Dedifferentiated amniotic fluid mesenchymal stem cell (primary cell): ENCODE measurements at regions not wholly inside any gene's neighbourhood (a gene's known extent, or its start where the extent isn't known, plus 50 kb on each side); places are given as distances from the start of the nearest gene placed in this dataset.

Experiments
- DNase-seq: peaks from one replicate; pipeline ENCODE4 v3.0.0-alpha.2; 2016; ENCODE audit errors: extremely low spot score

GRCh38 chr9:108512426-108513173 is 343.2 kb downstream of the ACTL7B start:
- DNase-seq: no peak

DNA sequence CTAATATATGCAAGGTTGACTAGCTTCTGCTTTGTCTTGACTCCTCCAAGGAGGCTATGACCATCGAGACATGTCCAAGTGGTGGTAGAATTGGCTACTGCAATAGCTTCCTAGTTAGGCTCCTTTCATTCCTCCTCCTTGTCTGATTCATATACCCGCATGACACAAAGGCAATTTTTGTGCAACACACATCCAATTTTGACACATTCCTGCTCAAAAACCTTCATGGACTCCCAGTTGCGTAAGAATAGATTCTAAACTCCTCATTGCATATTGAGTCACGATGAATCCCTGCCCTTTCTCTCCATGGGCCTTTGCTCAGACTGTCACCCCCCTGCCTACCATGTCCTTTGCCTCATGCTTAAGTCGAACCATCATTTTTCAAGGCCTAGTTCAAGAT is 344.5 kb downstream of the ACTL7B start:
- no peak for DNase-seq

DNA sequence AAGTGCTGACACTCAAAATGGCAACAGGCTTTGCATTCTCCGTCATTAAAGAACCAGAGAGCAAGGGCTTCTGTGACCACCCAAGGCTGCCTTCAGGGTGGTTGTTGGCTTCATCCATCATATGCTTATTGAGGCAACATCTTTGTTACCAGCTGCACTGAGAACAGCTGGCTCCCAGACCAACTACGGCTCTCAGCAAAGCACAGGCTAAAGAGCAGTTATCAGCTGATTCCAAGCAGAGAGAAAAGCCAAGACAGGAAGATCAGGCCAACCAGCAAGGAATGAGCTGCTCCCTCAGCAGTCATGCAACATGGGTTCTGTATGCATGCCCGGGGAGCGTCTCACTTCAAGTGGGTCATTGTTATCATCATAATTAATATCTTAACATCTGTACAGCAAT is 358.9 kb downstream of the ACTL7B start:
- DNase-seq: no peak

- no peak for DNase-seq
Observed at GRCh38 chr9:108489567-108489966, 366.2 kb downstream of the ACTL7B start.

- no peak for DNase-seq
Observed at GRCh38 chr9:108486831-108487230, 369.0 kb downstream of the ACTL7B start.

DNA sequence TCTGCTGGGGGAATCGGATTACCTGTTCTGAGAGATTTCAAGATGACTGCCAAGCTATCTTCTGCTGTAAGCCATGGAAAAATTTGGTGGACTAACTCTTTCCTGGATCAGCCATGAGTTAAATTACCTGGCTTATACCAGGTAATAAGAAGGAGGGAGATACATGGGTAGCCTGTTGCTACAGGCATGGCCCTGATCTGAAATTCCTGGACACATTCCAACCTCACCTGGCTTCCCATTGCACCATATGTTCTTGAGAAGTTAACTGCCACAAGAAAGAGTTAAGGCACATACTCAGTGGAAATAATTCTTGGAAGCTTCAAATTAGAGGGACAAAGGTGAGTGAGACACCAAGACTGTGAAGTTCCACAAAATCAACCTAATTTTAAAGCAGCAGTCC is 371.3 kb downstream of the ACTL7B start:
- DNase-seq: no peak

DNA sequence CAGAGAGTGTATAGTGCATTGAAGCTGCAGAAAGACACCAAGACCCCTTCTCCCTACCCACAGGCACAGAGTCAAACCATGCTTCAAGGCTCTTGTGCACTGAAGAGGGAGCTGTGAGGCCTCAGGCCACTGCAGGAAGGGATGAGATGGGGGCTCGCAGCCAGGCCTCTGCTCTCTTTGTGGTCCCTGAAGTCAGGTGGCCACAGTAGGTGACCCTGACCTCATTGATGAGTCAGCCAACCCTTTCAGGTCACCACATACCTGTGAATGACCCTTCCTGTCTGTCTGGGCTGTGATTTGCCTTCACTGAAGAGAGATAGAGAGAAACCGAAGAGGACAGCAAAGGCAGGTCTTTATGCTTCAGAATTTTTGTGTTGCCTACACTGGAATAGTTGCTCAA is 372.1 kb downstream of the ACTL7B start:
- no peak for DNase-seq

DNA sequence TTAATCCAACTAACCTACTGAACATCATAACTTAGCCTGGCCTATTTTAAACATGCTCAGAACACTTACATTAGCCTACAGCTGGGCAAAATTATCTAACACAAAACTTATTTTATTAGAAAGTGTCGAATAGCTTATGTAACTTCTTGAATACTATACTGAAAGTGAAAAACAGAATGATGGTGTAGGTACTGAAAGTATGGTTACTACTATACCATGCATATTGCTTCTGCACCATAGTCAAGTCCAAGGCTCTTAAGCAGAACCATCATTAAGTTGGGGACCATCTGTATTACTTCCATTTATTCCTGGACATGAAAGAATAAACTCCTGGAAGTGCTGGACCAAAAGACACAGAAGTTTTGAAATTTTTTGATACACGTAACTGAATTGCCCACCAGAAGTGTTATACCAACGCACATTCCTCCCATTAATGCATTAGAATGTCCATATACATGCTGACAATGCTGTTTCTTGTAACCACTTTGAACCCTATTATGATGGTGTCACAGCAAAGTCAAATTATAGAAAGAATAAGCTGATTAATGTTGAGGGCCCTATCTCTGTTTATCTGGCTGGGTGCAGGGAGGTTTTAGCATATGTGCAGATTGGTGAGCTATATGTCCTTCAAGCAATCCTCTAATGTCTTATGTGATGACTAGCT is 375.7 kb downstream of the ACTL7B start:
- no peak for DNase-seq

DNA sequence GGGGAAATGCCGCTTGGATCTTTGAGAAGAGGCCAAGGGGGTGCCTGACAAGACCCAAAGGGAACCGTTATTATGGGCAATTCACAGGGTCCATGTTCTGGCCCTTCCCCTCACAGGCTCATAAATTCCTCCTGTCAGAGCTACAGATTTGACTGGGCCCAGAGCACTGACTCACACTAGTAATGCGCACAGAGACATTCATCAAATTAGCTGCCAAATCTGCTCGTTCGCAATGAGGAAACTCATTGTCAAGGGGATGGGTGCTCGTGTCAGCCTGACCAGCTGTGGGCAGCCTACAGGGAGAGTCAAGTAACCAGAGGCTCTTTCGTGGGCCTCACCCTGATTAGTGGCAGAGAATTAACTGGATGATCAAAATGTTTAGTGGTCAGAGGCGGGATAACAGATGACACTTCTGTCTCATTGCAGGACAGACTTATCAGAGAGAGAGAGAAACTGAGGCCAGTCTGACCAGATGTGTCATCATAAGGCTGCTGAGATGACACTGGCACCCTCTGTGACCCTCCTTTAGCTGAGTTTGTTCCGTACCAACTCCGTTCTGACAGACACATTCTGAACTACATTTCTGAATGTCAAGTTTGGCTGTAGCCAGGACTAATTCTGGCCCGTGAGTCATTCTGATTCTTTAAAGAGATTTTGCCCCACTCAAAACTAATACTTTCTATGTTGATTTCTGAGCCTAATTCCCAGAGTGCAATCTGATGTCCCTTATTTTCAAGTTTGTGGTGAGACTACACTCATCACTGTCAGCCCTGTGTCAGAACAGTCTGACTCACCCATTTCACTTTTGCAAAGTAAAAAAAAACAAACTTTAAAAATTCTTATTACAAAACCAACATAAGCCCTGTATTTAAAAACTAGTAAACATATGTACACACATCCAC is 377.1 kb downstream of the ACTL7B start:
- DNase-seq: peak; percentile 74

GRCh38 chr9:108477529-108478006 is 378.2 kb downstream of the ACTL7B start:
- peak; percentile 61 for DNase-seq

DNA sequence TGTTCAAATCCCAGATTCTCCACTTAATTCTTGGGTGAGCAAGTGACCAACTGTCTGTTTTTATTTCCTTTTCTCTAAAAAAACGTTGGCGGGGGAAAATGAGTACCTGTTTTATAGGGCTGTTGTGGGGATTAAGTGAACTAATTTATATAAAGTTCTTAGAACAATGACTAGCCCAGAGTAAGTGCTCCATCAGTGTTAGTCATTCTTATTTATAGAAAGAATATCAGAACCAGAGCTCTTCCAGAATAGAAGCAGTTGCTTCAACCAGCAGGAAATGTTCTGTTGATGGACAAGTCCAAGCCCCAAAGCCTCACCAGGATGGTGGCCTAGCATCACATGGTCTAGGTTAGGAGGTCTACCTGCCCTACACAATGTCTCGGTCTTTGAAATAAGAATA is 379.2 kb downstream of the ACTL7B start:
- DNase-seq: no peak

GRCh38 chr9:108475813-108476212 is 380.0 kb downstream of the ACTL7B start:
- no peak for DNase-seq

GRCh38 chr9:108474356-108474755 is 381.4 kb downstream of the ACTL7B start:
- peak; percentile 15 for DNase-seq

DNA sequence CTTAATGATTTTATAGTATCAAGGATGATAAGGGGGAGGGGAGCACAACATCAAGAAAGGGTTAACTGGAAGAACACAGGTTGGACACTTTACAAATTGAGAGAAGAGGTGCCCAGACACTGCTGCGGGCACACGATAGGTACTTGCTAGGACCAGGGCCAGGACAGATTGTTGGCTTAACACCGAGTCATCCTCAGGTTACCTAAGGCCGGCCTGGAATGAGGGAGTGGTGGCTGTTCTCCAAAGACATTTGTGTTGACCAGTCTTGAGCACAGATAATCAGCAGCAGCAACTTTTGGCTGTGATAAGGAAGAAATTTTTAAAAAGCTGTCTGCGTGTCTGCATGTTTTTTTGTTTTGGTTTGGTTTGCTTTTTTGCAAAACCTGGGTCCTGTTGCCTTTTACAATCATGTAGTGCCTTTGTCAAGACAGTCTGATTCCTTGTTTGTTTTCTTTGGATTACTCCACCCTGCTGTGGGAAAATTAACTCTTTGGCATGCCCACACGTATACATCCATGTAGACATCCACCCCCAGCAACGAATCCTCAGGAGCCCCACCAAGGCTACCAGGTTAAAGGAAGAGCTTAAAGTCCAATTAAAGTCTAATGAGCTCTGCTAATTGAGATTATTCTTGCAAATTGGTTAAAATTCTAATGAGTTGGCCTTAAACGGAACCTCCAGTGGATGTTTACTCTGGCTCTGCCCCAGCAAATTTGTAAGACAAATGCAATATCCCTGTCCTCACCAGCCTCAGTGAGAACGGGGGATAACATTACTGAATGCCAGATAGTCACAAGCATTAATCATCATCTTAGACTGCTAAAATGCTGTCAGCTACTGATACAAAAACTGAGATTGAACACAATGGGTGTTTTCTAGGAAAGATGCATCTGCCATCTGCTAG is 382.3 kb downstream of the ACTL7B start:
- peak; percentile 92 for DNase-seq

DNA sequence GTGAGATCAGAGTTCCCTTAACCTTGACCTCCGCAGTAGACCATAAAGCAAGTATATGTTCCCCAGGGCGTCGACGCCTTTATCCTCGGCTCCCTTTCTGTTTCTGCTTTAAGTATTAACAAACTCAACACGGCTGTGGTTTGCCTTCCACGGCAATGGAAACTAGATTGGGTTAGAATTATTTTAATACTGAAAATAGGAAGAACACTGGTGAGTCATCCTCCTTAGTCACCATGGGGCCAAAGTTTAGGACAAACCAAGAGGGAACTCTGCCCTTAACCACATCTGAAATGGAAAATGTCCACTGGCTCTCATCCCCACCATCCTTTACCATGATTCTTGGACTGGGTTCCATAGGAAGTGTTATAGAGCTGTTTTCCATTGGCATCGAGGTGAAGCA is 386.1 kb downstream of the ACTL7B start:
- peak; percentile 14 for DNase-seq

DNA sequence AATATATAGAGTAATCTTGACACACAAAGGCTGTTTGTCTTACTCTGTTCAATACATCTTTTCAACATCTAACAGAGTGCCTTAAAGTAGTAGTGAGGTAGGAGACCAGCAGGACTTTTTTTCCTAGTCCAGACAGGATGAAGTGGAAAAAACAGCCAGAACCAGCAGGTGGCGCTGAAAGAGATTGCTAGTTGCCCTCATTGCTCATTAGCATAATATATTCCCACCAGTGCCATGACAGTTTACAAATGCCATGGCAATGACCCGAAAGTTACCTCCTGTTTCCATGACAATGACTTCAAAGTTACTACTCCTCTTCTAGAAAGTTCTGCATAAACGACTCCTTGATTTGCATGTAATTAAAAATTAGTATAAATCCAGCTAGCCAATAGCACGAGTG is 387.4 kb downstream of the ACTL7B start:
- DNase-seq: peak; percentile 14

DNA sequence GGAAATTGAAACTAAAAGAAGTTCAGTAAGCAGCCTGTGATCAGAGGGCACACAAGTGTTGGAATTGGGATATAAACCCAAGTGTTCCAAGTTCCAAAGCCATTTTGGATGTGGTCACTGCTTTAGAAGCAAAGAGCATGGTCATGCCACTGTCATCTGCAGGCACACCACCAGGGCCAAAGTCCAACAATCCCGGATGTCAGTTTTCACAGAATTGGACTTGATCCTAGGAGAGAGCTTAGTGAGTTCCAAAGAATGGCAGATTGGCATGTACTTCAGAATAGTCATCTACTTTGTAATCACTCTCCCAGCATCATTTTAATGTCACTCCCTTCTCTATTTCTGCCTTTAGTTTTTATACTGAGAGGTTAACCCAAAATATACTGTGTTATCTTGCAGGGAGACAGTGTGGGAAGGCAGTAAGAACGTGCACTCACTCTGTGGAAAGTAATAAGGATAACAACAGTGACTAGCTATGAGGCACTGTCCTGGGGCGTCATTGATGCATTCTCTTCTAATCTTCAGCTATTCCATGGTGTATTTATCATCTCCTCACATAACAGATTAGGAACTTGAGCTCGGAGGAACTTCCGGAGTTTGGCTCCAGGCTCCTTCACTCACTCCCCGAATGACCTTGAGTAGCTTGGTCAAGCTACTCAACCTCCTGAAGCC is 388.0 kb downstream of the ACTL7B start:
- peak; percentile 42 for DNase-seq

- no peak for DNase-seq
Observed at GRCh38 chr9:108467161-108467560, 388.6 kb downstream of the ACTL7B start.

GRCh38 chr9:108466304-108466703 is 389.5 kb downstream of the ACTL7B start:
- DNase-seq: no peak

- DNase-seq: no peak
Observed at GRCh38 chr9:108463932-108464606, 391.7 kb downstream of the ACTL7B start.
